HG02610 (cell line): ENCODE measurements at regions not wholly inside any gene's neighbourhood (a gene's known extent, or its start where the extent isn't known, plus 50 kb on each side); places are given as distances from the start of the nearest gene placed in this dataset.
"Not testable (repeated sequence)": the region's sequence is repeated elsewhere in the genome, so short reads cannot be mapped to it uniquely, and the experiment has no call there.

Source experiments
- ATAC-seq: cut with Tn5 transposase; IDR thresholded peaks from one replicate; pipeline ENCODE4 v1.9.1; 2021; ENCODE audit warnings: mild to moderate bottlenecking, moderate library complexity; ENCODE audit not compliant: unreplicated experiment

- no peak for ATAC-seq
Measured at GRCh38 chr3:88775026-88775690, 332.3 kb upstream of the EPHA3 start.

DNA sequence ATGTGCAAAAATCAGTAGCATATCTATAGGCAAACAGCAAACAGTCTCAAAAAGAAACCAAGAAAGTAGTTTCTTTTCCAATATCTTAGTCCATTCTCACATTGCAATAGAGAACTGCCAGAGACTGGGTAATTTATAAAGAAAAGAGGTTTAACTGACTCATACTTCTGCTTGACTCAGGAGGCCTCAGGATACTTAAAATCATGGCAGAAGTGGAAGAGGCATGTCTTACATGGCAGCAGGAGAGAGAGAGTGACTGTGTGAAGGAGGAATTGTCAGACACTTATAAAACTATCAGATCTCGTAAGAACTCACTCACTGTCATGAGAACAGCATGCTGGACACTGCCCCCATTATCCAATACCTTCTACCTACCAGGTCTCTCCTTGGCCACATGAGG lies 327.9 kb upstream of the EPHA3 start:
- no peak for ATAC-seq

- no peak for ATAC-seq
Measured at GRCh38 chr3:88784925-88785324, 322.5 kb upstream of the EPHA3 start.

DNA sequence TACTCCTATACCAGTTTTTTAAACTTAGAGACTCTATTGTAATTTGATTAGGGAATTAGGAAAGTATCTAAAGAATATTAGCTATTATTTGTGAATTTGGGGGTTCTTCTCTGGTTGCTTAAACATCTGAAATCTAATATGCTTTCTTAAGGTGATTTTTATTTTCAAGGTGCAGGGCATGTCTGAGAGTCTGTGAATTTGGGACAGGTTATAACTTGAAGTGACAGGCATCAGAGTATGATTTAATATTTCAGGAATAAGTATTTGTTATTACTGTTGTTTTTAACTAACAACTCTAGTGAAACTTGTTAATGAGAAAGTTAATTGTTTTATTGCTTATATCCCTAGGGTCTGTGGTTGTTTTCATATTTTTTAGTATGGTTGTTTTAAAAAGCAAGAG lies 321.6 kb upstream of the EPHA3 start:
- no peak for ATAC-seq

DNA sequence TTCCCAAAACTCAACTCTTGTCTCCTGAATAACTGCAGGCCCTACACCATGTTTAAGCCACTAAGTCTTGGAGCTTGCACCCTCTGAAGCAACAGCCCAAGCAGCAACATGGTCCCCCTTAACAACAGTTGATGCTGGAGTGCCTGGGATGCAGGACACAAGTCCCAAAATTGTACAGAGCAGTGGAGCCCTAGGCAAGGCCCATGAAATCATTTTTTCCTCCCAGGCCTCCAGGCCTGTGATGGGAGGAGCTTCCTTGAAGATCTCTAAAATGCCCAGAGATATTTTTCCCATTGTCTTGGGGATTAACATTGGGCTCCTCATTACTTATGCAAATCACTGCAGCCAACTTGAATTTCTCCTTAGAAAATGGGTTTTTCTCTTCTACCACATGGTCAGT lies 311.9 kb upstream of the EPHA3 start:
- ATAC-seq, result no peak

- ATAC-seq, result no peak
Measured at GRCh38 chr3:88807491-88808105, 299.8 kb upstream of the EPHA3 start.

DNA sequence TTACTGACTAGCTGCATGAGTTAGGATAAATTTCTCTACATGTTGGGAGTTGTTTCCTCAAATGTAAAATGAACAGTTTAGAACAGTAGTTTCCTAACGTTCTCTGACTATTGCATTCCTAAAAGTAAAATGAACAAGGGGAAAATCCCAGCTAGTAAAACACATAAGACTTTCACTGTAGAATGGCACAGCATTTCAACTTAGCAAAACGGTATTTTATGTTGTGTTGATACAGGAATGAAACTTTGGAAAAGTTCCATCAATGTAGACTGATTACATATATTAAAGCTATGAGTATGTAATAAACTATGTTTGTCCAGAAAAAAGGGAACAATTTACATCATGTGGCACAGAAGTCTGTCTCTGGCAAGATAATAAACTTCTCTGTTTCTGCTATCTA lies 297.4 kb upstream of the EPHA3 start:
- ATAC-seq, result no peak

- ATAC-seq, result no peak
Measured at GRCh38 chr3:88810455-88810854, 297.0 kb upstream of the EPHA3 start.

- no peak for ATAC-seq
Measured at GRCh38 chr3:88811096-88811495, 296.3 kb upstream of the EPHA3 start.

- no peak for ATAC-seq
Measured at GRCh38 chr3:88812576-88812975, 294.8 kb upstream of the EPHA3 start.

- ATAC-seq, result no peak
Measured at GRCh38 chr3:88816445-88816844, 291.0 kb upstream of the EPHA3 start.

- ATAC-seq, result no peak
Measured at GRCh38 chr3:88824666-88825564, 282.5 kb upstream of the EPHA3 start.

DNA sequence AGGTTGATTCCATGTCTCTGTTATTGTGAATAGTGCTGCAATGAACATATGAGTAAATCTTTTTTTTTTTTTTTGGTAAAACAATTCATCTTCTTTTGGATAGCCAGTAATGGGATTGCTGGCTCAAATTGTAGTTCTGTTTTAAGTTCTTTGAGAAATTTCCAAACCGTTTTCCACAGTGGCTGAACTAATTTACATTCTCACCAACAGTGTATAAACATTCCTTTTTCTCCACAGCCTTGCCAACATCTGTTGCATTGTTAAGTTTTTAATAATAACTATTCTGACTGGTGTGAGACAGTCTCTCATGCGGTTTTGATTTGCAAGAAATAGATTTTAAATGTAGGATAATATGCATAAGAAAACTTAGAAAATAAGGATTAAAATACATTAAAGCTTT lies 279.0 kb upstream of the EPHA3 start:
- no peak for ATAC-seq

GRCh38 chr3:88852606-88853005 lies 254.8 kb upstream of the EPHA3 start:
- ATAC-seq, result no peak

GRCh38 chr3:88863196-88863595 lies 244.2 kb upstream of the EPHA3 start:
- ATAC-seq, result no peak

DNA sequence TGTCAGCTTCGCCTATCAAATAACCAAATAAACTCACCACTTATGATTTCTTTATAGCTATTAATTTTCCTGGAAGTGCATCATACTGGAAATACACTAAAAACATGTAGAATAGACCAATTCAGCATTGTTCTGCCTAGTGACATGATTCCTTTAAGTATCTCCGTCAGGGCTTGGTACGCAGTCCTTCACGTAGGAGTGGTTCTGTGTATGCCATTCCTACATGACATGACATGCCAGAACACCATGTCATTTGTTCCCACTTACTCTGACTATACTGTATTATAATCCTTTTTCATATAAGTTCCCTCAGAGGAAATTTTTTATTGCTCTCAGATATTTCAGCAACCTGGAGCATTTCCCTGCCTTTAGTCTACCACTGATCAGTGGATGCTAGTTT lies 230.7 kb upstream of the EPHA3 start:
- ATAC-seq, result no peak

DNA sequence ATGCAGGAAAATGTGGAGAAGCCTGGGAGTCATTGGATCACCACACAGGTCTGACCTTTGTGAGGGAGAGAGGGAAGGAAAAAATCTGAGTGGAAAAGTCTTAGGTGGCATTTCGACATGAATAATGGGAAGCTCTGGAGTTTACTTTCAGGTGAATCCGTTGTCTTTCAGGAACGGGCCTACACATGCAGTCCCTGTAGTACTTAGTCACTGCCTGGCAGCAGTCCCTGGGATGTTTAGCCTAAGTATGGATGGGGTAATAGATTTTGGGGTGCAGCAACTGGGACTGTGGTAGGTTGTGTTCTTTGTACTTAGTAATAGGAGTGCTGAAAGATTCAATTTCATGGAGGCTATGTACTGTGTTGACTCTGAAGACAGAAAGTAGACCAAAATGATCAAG lies 227.5 kb upstream of the EPHA3 start:
- no peak for ATAC-seq

DNA sequence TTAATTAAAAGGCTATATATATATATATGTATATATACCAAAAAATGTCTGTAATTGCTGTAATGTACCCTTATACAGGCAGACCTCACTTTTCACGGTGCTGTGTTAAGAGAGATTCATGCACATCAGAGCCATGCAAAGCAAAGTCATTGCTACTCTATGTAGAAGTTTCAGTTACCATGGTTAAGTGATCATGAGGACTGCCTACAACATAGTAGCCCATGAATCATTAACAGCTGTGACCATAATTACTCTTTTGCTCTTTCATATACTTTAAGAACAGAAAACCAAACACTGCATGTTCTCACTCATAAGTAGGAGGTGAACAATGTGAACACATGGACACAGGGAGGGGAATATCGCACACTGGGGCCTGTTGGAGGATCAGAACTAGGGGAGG lies 225.3 kb upstream of the EPHA3 start:
- peak; percentile 91 for ATAC-seq

DNA sequence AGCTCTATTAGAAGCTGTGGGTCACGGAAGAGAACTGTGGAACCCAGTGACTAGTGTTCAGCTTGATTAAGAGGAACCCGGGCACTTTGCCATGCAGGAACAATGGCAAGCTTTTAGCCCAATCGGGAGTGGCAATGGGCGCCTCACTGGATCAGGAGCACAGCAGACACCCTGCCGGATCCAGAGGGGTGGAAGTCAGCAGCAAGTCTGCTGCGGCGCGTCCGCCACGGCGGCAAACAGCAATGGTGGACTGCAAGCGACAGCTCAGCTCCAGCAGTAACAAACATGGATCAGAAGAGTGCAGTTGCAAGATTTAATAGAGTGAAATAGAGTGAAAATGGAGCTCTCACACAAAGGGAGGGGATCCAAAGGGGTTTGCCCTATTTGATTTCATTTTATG lies 220.8 kb upstream of the EPHA3 start:
- not testable (repeated sequence) for ATAC-seq

- ATAC-seq, result no peak
Measured at GRCh38 chr3:88896026-88896425, 211.4 kb upstream of the EPHA3 start.

DNA sequence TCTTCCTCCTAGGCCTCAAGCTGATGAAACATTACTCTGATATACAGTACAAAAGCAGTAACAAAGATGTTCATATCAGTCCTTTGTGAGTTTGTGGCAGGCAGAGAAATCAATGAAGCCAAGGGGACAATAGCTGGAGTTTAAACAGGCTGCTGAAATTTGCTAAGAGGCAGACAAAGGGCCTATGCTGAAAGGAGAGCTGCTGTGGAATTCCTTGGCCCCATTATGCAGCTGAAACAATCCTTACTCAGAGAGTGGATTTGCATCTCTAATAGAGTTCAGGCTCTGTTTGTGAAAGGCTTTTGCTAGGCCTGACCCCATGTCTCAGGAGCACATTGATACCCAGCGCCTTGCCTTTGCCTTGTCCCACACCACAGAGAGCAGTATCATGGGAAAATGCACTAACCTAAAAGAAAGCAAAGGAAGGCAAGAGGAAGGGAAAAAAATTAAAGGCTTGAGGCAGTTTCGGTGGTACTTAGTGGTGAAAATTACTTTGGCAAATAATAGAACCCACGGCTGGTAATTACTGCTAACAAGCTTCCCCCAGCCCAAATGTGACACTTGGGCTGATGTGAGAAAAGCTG lies 195.0 kb upstream of the EPHA3 start:
- no peak for ATAC-seq

- ATAC-seq, result no peak
Measured at GRCh38 chr3:88918841-88919240, 188.6 kb upstream of the EPHA3 start.
